Caco-2 (cell line): ENCODE measurements at regions not wholly inside any gene's neighbourhood (a gene's known extent, or its start where the extent isn't known, plus 50 kb on each side); places are given as distances from the start of the nearest gene placed in this dataset.
"Not testable (repeated sequence)": the region's sequence is repeated elsewhere in the genome, so short reads cannot be mapped to it uniquely, and the experiment has no call there.

Source experiments
- BruUV-seq: library from RNA; stranded (reverse); fragments of 400-500 nt; replicated peaks from 2 replicates; lab custom pipeline; 2021; lab: Mats Ljungman, UMichigan
- CTCF ChIA-PET: fragments of 300-600 bp; sonication (Branson Sonifier 250); formaldehyde crosslinking; loops from one replicate; lab custom pipeline; 2022; ENCODE audit warnings: antibody characterized with exemption; lab: Charles Lee
- POLR2A ChIA-PET: fragments of 300-600 bp; sonication (Branson Sonifier 250); formaldehyde crosslinking; loops from one replicate; lab custom pipeline; 2022; ENCODE audit warnings: antibody characterized with exemption; lab: Charles Lee
- DNase-seq, 2 experiments: peaks; one replicate each; pipeline versions ENCODE4 v3.0.0 to v3.0.0-alpha.2; 2020 to 2022
- H3K27me3 ChIP-seq: replicated peaks from 2 replicates; pipeline ENCODE4 v1.6.0; 2011; ENCODE audit warnings: low read length; ENCODE audit not compliant: control insufficient read depth, insufficient read depth
- H3K36me3 ChIP-seq: 2 replicates; pipeline ENCODE4 v1.5.1; 2011; ENCODE audit warnings: low read length; ENCODE audit not compliant: control insufficient read depth, insufficient read depth
- H3K4me1 ChIP-seq: fragments of 250-450 bp; sonication (Bioruptor Pico); 2 replicates; pipeline ENCODE4 v1.5.1; 2020; ENCODE audit warnings: mild to moderate bottlenecking
- H3K4me3 ChIP-seq: 2 replicates; pipeline ENCODE4 v1.5.1; 2011; ENCODE audit warnings: low read depth, mild to moderate bottlenecking, control low read depth, low read length
- H3K9me3 ChIP-seq: fragments of 250-450 bp; sonication (Bioruptor Pico); 2 replicates; pipeline ENCODE4 v1.5.1; 2020; ENCODE audit warnings: mild to moderate bottlenecking, moderate library complexity
- H3K27ac Mint-ChIP-seq: one replicate; pipeline ENCODE4 v1.8.0; 2022; ENCODE audit warnings: mixed read lengths; ENCODE audit not compliant: unreplicated experiment
- H3K27me3 Mint-ChIP-seq: one replicate; pipeline ENCODE4 v1.8.0; 2022; ENCODE audit warnings: mixed read lengths; ENCODE audit not compliant: insufficient read depth, unreplicated experiment
- H3K36me3 Mint-ChIP-seq: one replicate; pipeline ENCODE4 v1.8.0; 2022; ENCODE audit warnings: mild to moderate bottlenecking, mixed read lengths; ENCODE audit not compliant: insufficient read depth, unreplicated experiment
- H3K4me1 Mint-ChIP-seq: one replicate; pipeline ENCODE4 v1.8.0; 2022; ENCODE audit warnings: low read depth, mixed read lengths; ENCODE audit not compliant: unreplicated experiment
- H3K4me3 Mint-ChIP-seq: one replicate; pipeline ENCODE4 v1.8.0; 2022; ENCODE audit warnings: mild to moderate bottlenecking, moderate library complexity, mixed read lengths; ENCODE audit not compliant: unreplicated experiment
- H3K9me3 Mint-ChIP-seq: one replicate; pipeline ENCODE4 v1.8.0; 2022; ENCODE audit warnings: mixed read lengths; ENCODE audit not compliant: unreplicated experiment
- intact Hi-C: fragments of 100-400 bp; cut with micrococcal nuclease; formaldehyde crosslinking; loops from one replicate; pipeline ENCODE4 v1.10.0; 2022; ENCODE audit not compliant: unreplicated experiment
- TF ChIP-seq, protein P1 (sequence below), 2 experiments: fragments of 200-600 bp in 1 of 2; IDR thresholded peaks; 1 replicate in 1 of 2; 2 replicates in 1 of 2; pipeline versions ENCODE4 v1.5.1 to v1.8.0; 2011 to 2022; ENCODE audit warnings: antibody characterized with exemption in 1 of 2, control low read depth in 1 of 2, inconsistent platforms in 1 of 2, low read depth in 1 of 2, low read length in 1 of 2, mild to moderate bottlenecking in 1 of 2, moderate library complexity in 1 of 2; ENCODE audit not compliant: insufficient read depth in 1 of 2, severe bottlenecking in 1 of 2, unreplicated experiment in 1 of 2

DNA sequence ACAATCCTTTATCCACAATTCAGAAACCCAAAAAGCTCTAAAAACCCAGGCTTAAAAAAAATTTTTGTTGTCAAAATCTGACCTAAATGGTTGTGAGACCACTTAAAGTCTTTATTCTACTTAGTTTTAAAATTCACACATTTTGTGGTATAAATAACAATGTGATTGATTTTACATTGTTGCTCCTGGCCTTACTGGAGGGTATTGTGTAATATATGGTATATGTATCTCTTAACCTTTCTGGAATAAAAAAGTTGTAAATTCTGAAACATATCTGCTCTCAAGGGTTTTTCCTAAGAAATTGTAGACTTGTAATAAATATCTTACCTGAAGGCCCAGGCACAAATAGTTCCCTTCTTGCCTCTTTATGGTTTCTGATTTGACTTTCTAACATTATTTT is 73.3 kb upstream of the PNPT1 start:
- no peaks in the 10 kb centered on the region for H3K27me3 Mint-ChIP-seq

DNA sequence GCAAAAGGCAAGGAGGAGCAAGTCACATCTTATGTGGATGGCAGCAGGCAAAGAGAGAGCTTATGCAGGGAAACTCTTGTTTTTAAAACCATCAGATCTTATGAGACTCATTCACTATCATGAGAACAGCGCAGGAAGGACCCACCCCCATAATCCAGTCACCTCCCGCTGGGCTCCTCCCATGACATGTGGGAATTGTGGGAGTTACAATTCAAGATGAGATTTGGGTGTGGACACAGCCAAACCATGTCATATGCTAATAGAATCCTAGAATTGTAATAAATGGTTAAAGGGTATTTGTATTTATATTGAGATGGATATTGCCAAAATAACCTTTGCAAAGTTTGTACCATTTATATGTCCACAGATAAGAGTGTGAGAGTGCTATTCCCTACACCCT is 72.1 kb upstream of the PNPT1 start:
- DNase-seq, H3K9me3 Mint-ChIP-seq, H3K27ac Mint-ChIP-seq, POLR2A ChIA-PET, H3K36me3 Mint-ChIP-seq, H3K4me3 Mint-ChIP-seq, intact Hi-C loops, H3K4me1 ChIP-seq, H3K4me1 Mint-ChIP-seq, CTCF ChIA-PET, H3K4me3 ChIP-seq, H3K36me3 ChIP-seq, BruUV-seq, H3K9me3 ChIP-seq, H3K27me3 ChIP-seq, H3K27me3 Mint-ChIP-seq: not testable (repeated sequence)

More for the DNA sequence above, 73.3 kb upstream of the PNPT1 start:
- no peaks in the 10 kb centered on the region for H3K9me3 Mint-ChIP-seq
- H3K4me3 ChIP-seq = no peak overlapping the region
- BruUV-seq = no TSS peak
- CTCF ChIA-PET = no interaction called here
- H3K36me3 Mint-ChIP-seq = no peaks in the 10 kb centered on the region
- POLR2A ChIA-PET = no interaction called here
- H3K4me1 Mint-ChIP-seq = peaks cover 5% of the 10 kb centered on the region
- no peak overlapping the region for H3K27ac Mint-ChIP-seq
- H3K4me1 ChIP-seq = no peaks in the 10 kb centered on the region; the same call in 1 of the 2 replicates
- H3K36me3 ChIP-seq = no peaks in the 10 kb centered on the region
- intact Hi-C loops = no loop called here
- TF ChIP-seq, protein P1, sequence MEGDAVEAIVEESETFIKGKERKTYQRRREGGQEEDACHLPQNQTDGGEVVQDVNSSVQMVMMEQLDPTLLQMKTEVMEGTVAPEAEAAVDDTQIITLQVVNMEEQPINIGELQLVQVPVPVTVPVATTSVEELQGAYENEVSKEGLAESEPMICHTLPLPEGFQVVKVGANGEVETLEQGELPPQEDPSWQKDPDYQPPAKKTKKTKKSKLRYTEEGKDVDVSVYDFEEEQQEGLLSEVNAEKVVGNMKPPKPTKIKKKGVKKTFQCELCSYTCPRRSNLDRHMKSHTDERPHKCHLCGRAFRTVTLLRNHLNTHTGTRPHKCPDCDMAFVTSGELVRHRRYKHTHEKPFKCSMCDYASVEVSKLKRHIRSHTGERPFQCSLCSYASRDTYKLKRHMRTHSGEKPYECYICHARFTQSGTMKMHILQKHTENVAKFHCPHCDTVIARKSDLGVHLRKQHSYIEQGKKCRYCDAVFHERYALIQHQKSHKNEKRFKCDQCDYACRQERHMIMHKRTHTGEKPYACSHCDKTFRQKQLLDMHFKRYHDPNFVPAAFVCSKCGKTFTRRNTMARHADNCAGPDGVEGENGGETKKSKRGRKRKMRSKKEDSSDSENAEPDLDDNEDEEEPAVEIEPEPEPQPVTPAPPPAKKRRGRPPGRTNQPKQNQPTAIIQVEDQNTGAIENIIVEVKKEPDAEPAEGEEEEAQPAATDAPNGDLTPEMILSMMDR (IDR thresholded peaks at IDR 0.05; ENCODE audit: insufficient read depth in 1 of 2, low read depth in 1 of 2, low read length in 1 of 2, severe bottlenecking in 1 of 2, unreplicated experiment in 1 of 2) = no peak
- no peak overlapping the region for H3K4me3 Mint-ChIP-seq
- no peaks in the 10 kb centered on the region for H3K9me3 ChIP-seq
- no peaks in the 10 kb centered on the region for H3K27me3 ChIP-seq
- no peak for DNase-seq

DNA sequence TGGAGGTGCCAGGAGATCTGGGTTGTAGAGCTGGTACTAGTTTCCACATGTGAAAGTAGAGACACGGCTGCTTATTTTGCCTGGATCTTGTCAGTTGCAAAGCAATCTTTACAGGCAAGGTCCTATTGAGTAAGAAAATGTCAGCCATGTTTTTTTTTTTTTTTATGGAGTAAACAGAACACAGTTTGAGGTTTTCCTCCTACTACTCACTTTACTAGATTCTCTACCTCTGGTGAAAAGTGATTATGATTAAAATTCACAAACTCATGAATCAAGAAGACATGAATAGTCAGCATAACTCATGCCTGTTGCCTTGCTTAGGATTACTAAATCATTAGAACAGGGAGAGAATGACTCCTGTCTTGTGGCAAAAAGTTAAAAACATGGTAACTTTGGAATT is 70.1 kb upstream of the PNPT1 start:
- CTCF ChIA-PET = no interaction called here
- DNase-seq = no peak
- POLR2A ChIA-PET = no interaction called here
- H3K4me1 Mint-ChIP-seq = no peaks in the 10 kb centered on the region
- Histone ChIP-seq H3K27me3 (no peaks in the 10 kb centered on the region), H3K4me3 (no peak overlapping the region), H3K9me3 (no peaks in the 10 kb centered on the region), H3K4me1 (no peaks in the 10 kb centered on the region), H3K36me3 (no peaks in the 10 kb centered on the region)
- no peaks in the 10 kb centered on the region for H3K27me3 Mint-ChIP-seq
- intact Hi-C loops = no loop called here
- H3K27ac Mint-ChIP-seq = no peak overlapping the region
- H3K4me3 Mint-ChIP-seq = no peak overlapping the region
- no peaks in the 10 kb centered on the region for H3K36me3 Mint-ChIP-seq
- H3K9me3 Mint-ChIP-seq = no peaks in the 10 kb centered on the region
- TF ChIP-seq, protein P1 (IDR thresholded peaks at IDR 0.05; ENCODE audit: insufficient read depth in 1 of 2, low read depth in 1 of 2, low read length in 1 of 2, severe bottlenecking in 1 of 2, unreplicated experiment in 1 of 2) = no peak
- BruUV-seq = no TSS peak

DNA sequence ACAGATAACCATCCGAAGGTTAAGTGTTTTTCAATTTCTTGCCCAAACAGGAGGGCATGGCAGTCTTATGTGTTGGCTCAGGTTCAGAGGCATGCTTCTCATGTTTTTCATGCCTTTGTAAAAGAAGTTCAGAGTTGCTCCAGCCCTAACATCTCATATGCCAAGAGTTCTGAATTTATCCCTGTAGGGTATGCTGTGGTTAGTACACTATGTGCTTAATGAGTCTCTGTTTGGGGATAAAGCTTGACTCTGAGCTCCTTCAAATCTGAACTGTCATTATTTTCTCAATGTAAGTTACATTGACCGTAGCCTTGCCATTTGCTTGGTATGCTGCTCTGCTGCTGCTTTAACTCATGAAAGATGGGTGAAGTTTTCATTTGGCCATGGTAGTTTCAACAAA is 67.9 kb upstream of the PNPT1 start:
- H3K9me3 ChIP-seq = no peaks in the 10 kb centered on the region
- TF ChIP-seq, protein P1 (IDR thresholded peaks at IDR 0.05; ENCODE audit: insufficient read depth in 1 of 2, low read depth in 1 of 2, low read length in 1 of 2, severe bottlenecking in 1 of 2, unreplicated experiment in 1 of 2) = no peak

More for the DNA sequence above, 67.9 kb upstream of the PNPT1 start:
- H3K4me1 ChIP-seq = no peaks in the 10 kb centered on the region
- Mint-ChIP-seq H3K4me1 (no peaks in the 10 kb centered on the region), H3K27ac (no peak overlapping the region), H3K27me3 (no peaks in the 10 kb centered on the region), H3K36me3 (no peaks in the 10 kb centered on the region), H3K9me3 (no peaks in the 10 kb centered on the region), H3K4me3 (no peak overlapping the region)
- intact Hi-C loops = no loop called here
- ChIA-PET CTCF (no interaction called here), POLR2A (no interaction called here)
- no peaks in the 10 kb centered on the region for H3K36me3 ChIP-seq
- no TSS peak for BruUV-seq
- H3K27me3 ChIP-seq = no peaks in the 10 kb centered on the region
- no peak for DNase-seq
- no peak overlapping the region for H3K4me3 ChIP-seq
